Calu3 (cell line): ENCODE measurements at regions not wholly inside any gene's neighbourhood (a gene's known extent, or its start where the extent isn't known, plus 50 kb on each side); places are given as distances from the start of the nearest gene placed in this dataset.

Experiments used
- BruUV-seq: library from RNA; stranded (reverse); fragments of 400-500 nt; replicated peaks from 2 replicates; lab custom pipeline; 2021; lab: Mats Ljungman, UMichigan
- CTCF ChIA-PET: fragments of 300-600 bp; sonication (Branson Sonifier 250); formaldehyde crosslinking; loops from one replicate; lab custom pipeline; 2022; ENCODE audit warnings: antibody characterized with exemption; lab: Charles Lee
- DNase-seq: peaks from one replicate; pipeline ENCODE4 v3.0.0; 2022
- H3K27ac Mint-ChIP-seq: one replicate; pipeline ENCODE4 v1.8.0; 2022; ENCODE audit warnings: mixed read lengths; ENCODE audit not compliant: unreplicated experiment
- H3K27me3 Mint-ChIP-seq: one replicate; pipeline ENCODE4 v1.8.0; 2022; ENCODE audit warnings: mixed read lengths; ENCODE audit not compliant: unreplicated experiment
- H3K36me3 Mint-ChIP-seq: one replicate; pipeline ENCODE4 v1.8.0; 2022; ENCODE audit warnings: mild to moderate bottlenecking, moderate library complexity, mixed read lengths; ENCODE audit not compliant: insufficient read depth, unreplicated experiment
- H3K4me1 Mint-ChIP-seq: one replicate; pipeline ENCODE4 v1.8.0; 2022; ENCODE audit warnings: mild to moderate bottlenecking, low read depth, mixed read lengths; ENCODE audit not compliant: unreplicated experiment
- H3K4me3 Mint-ChIP-seq: one replicate; pipeline ENCODE4 v1.8.0; 2022; ENCODE audit warnings: mild to moderate bottlenecking, low read depth, moderate library complexity, mixed read lengths; ENCODE audit not compliant: unreplicated experiment
- H3K9me3 Mint-ChIP-seq: one replicate; pipeline ENCODE4 v1.8.0; 2022; ENCODE audit warnings: low read depth, mixed read lengths; ENCODE audit not compliant: unreplicated experiment
- intact Hi-C: fragments of 100-400 bp; cut with micrococcal nuclease; formaldehyde crosslinking; loops from one replicate; pipeline ENCODE4 v1.10.0; 2022; ENCODE audit not compliant: unreplicated experiment
- TF ChIP-seq, protein P1 (sequence below): fragments of 200-600 bp; IDR thresholded peaks from one replicate; pipeline ENCODE4 v1.8.0; 2022; ENCODE audit warnings: antibody characterized with exemption; ENCODE audit not compliant: unreplicated experiment

DNA sequence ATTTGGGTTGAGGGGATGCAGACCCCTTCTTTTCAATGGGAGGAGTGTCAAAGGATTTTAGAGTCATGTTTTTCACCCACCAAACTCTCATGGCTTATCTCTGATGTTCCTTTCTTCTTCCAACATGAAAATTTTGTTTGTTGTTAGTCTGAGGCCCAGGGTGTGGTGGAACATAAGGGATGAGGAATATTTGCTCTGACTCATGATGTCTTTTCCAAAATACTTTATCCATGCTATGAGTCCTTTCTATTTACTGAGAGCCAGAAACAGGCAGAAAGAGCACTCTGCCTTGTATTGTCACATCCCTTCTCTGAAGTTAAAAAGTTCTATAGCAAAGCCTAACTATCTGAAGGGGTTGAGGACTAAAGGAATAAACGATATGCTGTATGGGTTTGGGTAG is 61.6 kb upstream of the GYPA start:
- H3K36me3 Mint-ChIP-seq: no peaks in the 10 kb centered on the region
- BruUV-seq: no TSS peak
- DNase-seq: no peak

DNA sequence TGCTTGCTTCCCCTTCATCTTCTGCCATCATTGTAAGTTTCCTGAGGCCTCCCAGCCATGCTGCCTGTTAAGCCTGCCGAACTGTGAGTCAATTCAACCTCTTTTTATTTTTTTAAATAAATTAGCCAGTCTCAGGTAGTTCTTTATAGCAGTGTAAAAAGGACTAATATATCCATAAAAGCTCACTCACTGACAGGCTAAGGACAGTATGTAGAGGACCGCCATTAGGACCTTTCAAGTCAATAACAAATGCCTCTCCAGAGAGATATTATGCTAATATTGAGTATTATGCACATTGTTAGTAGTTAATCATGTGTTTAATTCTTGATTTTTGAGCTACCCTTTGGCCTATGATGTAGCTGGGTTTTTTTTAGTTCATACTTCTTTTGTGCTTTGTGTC is 62.6 kb upstream of the GYPA start:
- Mint-ChIP-seq H3K9me3 (no peaks in the 10 kb centered on the region), H3K4me1 (no peaks in the 10 kb centered on the region), H3K36me3 (no peaks in the 10 kb centered on the region), H3K4me3 (no peak overlapping the region), H3K27ac (no peak overlapping the region), H3K27me3 (no peaks in the 10 kb centered on the region)
- intact Hi-C loops: no loop called here
- no peak for DNase-seq
- TF ChIP-seq, protein P1, sequence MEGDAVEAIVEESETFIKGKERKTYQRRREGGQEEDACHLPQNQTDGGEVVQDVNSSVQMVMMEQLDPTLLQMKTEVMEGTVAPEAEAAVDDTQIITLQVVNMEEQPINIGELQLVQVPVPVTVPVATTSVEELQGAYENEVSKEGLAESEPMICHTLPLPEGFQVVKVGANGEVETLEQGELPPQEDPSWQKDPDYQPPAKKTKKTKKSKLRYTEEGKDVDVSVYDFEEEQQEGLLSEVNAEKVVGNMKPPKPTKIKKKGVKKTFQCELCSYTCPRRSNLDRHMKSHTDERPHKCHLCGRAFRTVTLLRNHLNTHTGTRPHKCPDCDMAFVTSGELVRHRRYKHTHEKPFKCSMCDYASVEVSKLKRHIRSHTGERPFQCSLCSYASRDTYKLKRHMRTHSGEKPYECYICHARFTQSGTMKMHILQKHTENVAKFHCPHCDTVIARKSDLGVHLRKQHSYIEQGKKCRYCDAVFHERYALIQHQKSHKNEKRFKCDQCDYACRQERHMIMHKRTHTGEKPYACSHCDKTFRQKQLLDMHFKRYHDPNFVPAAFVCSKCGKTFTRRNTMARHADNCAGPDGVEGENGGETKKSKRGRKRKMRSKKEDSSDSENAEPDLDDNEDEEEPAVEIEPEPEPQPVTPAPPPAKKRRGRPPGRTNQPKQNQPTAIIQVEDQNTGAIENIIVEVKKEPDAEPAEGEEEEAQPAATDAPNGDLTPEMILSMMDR: no peak
- no TSS peak for BruUV-seq
- CTCF ChIA-PET: no interaction called here

More for the DNA sequence above, 61.6 kb upstream of the GYPA start:
- no peaks in the 10 kb centered on the region for H3K9me3 Mint-ChIP-seq
- H3K27ac Mint-ChIP-seq: no peak overlapping the region
- H3K4me1 Mint-ChIP-seq: no peaks in the 10 kb centered on the region
- H3K4me3 Mint-ChIP-seq: no peak overlapping the region
- TF ChIP-seq, protein P1: no peak
- intact Hi-C loops: no loop called here
- no peaks in the 10 kb centered on the region for H3K27me3 Mint-ChIP-seq
- CTCF ChIA-PET: no interaction called here

DNA sequence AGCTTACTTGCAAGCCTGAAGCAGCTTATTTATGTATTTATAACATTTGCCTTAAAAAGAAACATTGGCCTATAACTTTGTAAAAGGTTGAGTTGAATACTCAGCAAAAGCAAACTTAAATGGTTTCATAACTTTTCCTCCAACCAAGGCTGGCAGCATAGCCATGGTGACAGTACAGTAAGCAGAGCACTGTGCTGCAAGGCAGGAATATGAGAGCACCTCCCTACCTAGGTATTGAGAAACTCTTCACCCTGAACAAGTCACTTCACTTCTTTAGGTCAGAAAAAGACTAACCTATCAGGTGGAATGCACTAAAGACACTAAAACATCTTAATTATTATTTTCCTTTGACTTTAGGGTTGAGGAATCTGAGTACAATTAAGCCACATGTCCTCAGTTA is 63.9 kb upstream of the GYPA start:
- no peak overlapping the region for H3K4me3 Mint-ChIP-seq
- BruUV-seq: no TSS peak
- intact Hi-C loops: no loop called here
- DNase-seq: no peak
- no peaks in the 10 kb centered on the region for H3K9me3 Mint-ChIP-seq
- no peaks in the 10 kb centered on the region for H3K27me3 Mint-ChIP-seq
- no peaks in the 10 kb centered on the region for H3K4me1 Mint-ChIP-seq
- CTCF ChIA-PET: no interaction called here
- TF ChIP-seq, protein P1: no peak
- no peak overlapping the region for H3K27ac Mint-ChIP-seq
- no peaks in the 10 kb centered on the region for H3K36me3 Mint-ChIP-seq

DNA sequence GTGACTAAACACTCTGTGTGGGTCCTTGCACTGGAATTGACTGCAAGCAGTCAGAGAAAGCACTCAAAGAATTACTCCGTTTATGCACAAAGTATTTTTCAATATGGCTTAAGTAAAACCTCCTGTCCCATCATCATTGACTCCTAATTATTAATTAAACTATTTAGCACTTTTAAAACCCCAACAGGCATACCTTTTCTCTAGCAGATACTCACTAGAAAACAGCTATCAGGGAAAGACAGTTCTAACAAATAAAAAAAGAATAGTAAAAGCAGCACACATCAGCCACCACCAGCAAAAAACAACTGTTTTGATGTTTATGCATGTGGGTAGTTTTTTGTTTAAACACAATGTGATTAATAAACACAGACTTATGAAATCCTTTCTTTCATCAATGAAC is 66.2 kb upstream of the GYPA start:
- CTCF ChIA-PET: interaction anchor here (0.6 kb wide), 1 partner anchor 1730 kb away, joined by 3 read pairs; no protein-coding TSS in a partner anchor
- Mint-ChIP-seq H3K27ac (no peak overlapping the region), H3K9me3 (no peaks in the 10 kb centered on the region), H3K36me3 (no peaks in the 10 kb centered on the region), H3K4me3 (no peak overlapping the region), H3K27me3 (no peaks in the 10 kb centered on the region), H3K4me1 (no peaks in the 10 kb centered on the region)
- TF ChIP-seq, protein P1: no peak
- no peak for DNase-seq
- intact Hi-C loops: no loop called here
- BruUV-seq: no TSS peak
